Suprapubic skin (tissue), 4 donors: ENCODE measurements at regions not wholly inside any gene's neighbourhood (a gene's known extent, or its start where the extent isn't known, plus 50 kb on each side); places are given as distances from the start of the nearest gene placed in this dataset.

Experiments used
- DNase-seq, 2 donors: peaks; one replicate each; pipeline ENCODE4 v3.0.0-alpha.2; 2019; ENCODE audit warnings: low spot score in 2 of 2
- H3K27ac ChIP-seq: fragments of 200-600 bp; sonication (generic); one replicate; pipeline ENCODE4 v1.5.1; 2019
- H3K27me3 ChIP-seq: fragments of 200-600 bp; sonication (generic); one replicate; pipeline ENCODE4 v1.5.1; 2019
- H3K36me3 ChIP-seq: fragments of 200-600 bp; sonication (generic); one replicate; pipeline ENCODE4 v1.5.1; 2019
- H3K4me1 ChIP-seq: fragments of 200-600 bp; sonication (generic); one replicate; pipeline ENCODE4 v1.5.1; 2019
- H3K4me3 ChIP-seq: fragments of 200-600 bp; sonication (generic); one replicate; pipeline ENCODE4 v1.5.1; 2019; ENCODE audit warnings: mild to moderate bottlenecking
- H3K9me3 ChIP-seq: fragments of 200-600 bp; sonication (generic); one replicate; pipeline ENCODE4 v1.5.1; 2019
- CTCF ChIP-seq, 2 donors: fragments of 200-600 bp in 1 of 2; fragments of 450-650 bp in 1 of 2; sonication (generic) in 1 of 2; IDR thresholded peaks; one replicate each; pipeline ENCODE4 v1.5.1; 2016 to 2019; ENCODE audit warnings: antibody characterized with exemption in 2 of 2, mild to moderate bottlenecking in 1 of 2, moderate library complexity in 1 of 2
- EP300 ChIP-seq: sonication (generic); formaldehyde crosslinking; IDR thresholded peaks from one replicate; pipeline ENCODE4 v1.6.1; 2017; ENCODE audit warnings: antibody characterized with exemption
- POLR2A ChIP-seq, 2 donors: fragments of 450-650 bp; IDR thresholded peaks; one replicate each; pipeline ENCODE4 v1.6.1; 2017; ENCODE audit warnings: antibody characterized with exemption in 2 of 2, mild to moderate bottlenecking in 2 of 2, moderate library complexity in 2 of 2
- POLR2AphosphoS5 ChIP-seq, 3 donors: sonication (generic); formaldehyde crosslinking; IDR thresholded peaks; one replicate each; pipeline ENCODE4 v1.6.1; 2017; ENCODE audit warnings: antibody characterized with exemption in 3 of 3
- WGBS: methylation state at CpG from one replicate; pipeline ENCODE4 v1.1.5; 2018; 5-methylcytosine and 5-hydroxymethylcytosine counted together

GRCh38 chr2:209344349-209344748 lies 79.5 kb upstream of the MAP2 start:
- H3K9me3 ChIP-seq, result no peaks in the 10 kb centered on the region
- H3K36me3 ChIP-seq, result no peaks in the 10 kb centered on the region
- no peaks in the 10 kb centered on the region for H3K4me1 ChIP-seq
- H3K4me3 ChIP-seq, result no peak overlapping the region
- TF ChIP-seq CTCF (IDR thresholded peaks at IDR 0.05) (no peak), EP300 (no peak), POLR2AphosphoS5 (IDR thresholded peaks at IDR 0.05) (no peak), POLR2A (IDR thresholded peaks at IDR 0.05) (no peak)
- WGBS, result 68% methylated on average over 3 of the region's 3 CpGs
- DNase-seq, result no peak
- H3K27me3 ChIP-seq, result no peaks in the 10 kb centered on the region
- no peak overlapping the region for H3K27ac ChIP-seq

GRCh38 chr2:209348433-209348832 lies 75.4 kb upstream of the MAP2 start:
- no peak for TF ChIP-seq POLR2AphosphoS5 (IDR thresholded peaks at IDR 0.05)
- TF ChIP-seq POLR2A (IDR thresholded peaks at IDR 0.05), result no peak
- TF ChIP-seq CTCF (IDR thresholded peaks at IDR 0.05), result no peak
- TF ChIP-seq EP300, result no peak

GRCh38 chr2:209351636-209352035 lies 72.2 kb upstream of the MAP2 start:
- no peaks in the 10 kb centered on the region for H3K27me3 ChIP-seq
- TF ChIP-seq POLR2A (IDR thresholded peaks at IDR 0.05) (no peak), EP300 (no peak), CTCF (IDR thresholded peaks at IDR 0.05) (no peak), POLR2AphosphoS5 (IDR thresholded peaks at IDR 0.05) (no peak)

More at GRCh38 chr2:209348433-209348832, 75.4 kb upstream of the MAP2 start:
- no peak overlapping the region for H3K27ac ChIP-seq
- no peaks in the 10 kb centered on the region for H3K36me3 ChIP-seq
- no peaks in the 10 kb centered on the region for H3K4me1 ChIP-seq
- 41% methylated on average over 6 of the region's 6 CpGs for WGBS
- H3K9me3 ChIP-seq, result no peaks in the 10 kb centered on the region
- H3K27me3 ChIP-seq, result no peaks in the 10 kb centered on the region
- no peak for DNase-seq
- no peak overlapping the region for H3K4me3 ChIP-seq

GRCh38 chr2:209358992-209359391 lies 64.9 kb upstream of the MAP2 start:
- WGBS, result 88% methylated on average over 2 of the region's 2 CpGs
- Histone ChIP-seq H3K27me3 (no peaks in the 10 kb centered on the region), H3K36me3 (no peaks in the 10 kb centered on the region), H3K27ac (no peak overlapping the region), H3K4me3 (no peak overlapping the region), H3K4me1 (no peaks in the 10 kb centered on the region), H3K9me3 (no peaks in the 10 kb centered on the region)
- TF ChIP-seq EP300, result no peak
- TF ChIP-seq POLR2AphosphoS5 (IDR thresholded peaks at IDR 0.05), result no peak
- TF ChIP-seq CTCF (IDR thresholded peaks at IDR 0.05), result no peak
- TF ChIP-seq POLR2A (IDR thresholded peaks at IDR 0.05), result no peak
- DNase-seq, result no peak

More at GRCh38 chr2:209351636-209352035, 72.2 kb upstream of the MAP2 start:
- Histone ChIP-seq H3K27ac (no peak overlapping the region), H3K9me3 (no peaks in the 10 kb centered on the region), H3K4me1 (no peaks in the 10 kb centered on the region), H3K36me3 (no peaks in the 10 kb centered on the region), H3K4me3 (no peak overlapping the region)
- DNase-seq, result no peak
- WGBS, result 58% methylated on average over 3 of the region's 3 CpGs

GRCh38 chr2:209367075-209367747 lies 56.6 kb upstream of the MAP2 start:
- H3K4me1 ChIP-seq, result peaks cover 16% of the 10 kb centered on the region
- H3K27ac ChIP-seq, result no peak overlapping the region
- no peak overlapping the region for H3K4me3 ChIP-seq
- H3K9me3 ChIP-seq, result no peaks in the 10 kb centered on the region
- no peak for TF ChIP-seq POLR2AphosphoS5 (IDR thresholded peaks at IDR 0.05)
- no peak for TF ChIP-seq CTCF (IDR thresholded peaks at IDR 0.05)
- no peak for TF ChIP-seq POLR2A (IDR thresholded peaks at IDR 0.05)
- TF ChIP-seq EP300, result no peak
- no peak for DNase-seq
- H3K27me3 ChIP-seq, result no peaks in the 10 kb centered on the region
- WGBS, result 91% methylated on average over 1 of the region's 1 CpG
- no peaks in the 10 kb centered on the region for H3K36me3 ChIP-seq
